IMR-90 (cell line): ENCODE measurements at regions not wholly inside any gene's neighbourhood (a gene's known extent, or its start where the extent isn't known, plus 50 kb on each side); places are given as distances from the start of the nearest gene placed in this dataset.

Experiments
- ATAC-seq: fragments of 200-7000 bp; cut with Tn5 transposase; 2 replicates; pipeline ENCODE4 v1.9.1; 2020; ENCODE audit warnings: low read depth, mild to moderate bottlenecking, moderate library complexity
- BruUV-seq: library from RNA; stranded (reverse); fragments of 400-500 nt; replicated peaks from 2 replicates; lab custom pipeline; 2021; lab: Mats Ljungman, UMichigan
- CTCF ChIA-PET: fragments of 300-600 bp; formaldehyde crosslinking; extraction: SDS; loops from one replicate; lab custom pipeline; 2021; ENCODE audit warnings: antibody characterized with exemption; lab: Yijun Ruan, JAX
- POLR2A ChIA-PET: fragments of 300-600 bp; sonication (Branson Sonifier 250); formaldehyde crosslinking; loops from one replicate; lab custom pipeline; 2022; ENCODE audit warnings: antibody characterized with exemption; ENCODE audit not compliant: unreplicated experiment; lab: Charles Lee
- DNase-seq: peaks from one replicate; pipeline ENCODE4 v3.0.0; 2013
- H2AFZ ChIP-seq: replicated peaks from 2 replicates; pipeline ENCODE3; 2013; ENCODE audit warnings: low read length, mild to moderate bottlenecking; ENCODE audit not compliant: poor library complexity
- H2AK5ac ChIP-seq: 2 replicates; pipeline ENCODE4 v1.6.1; 2013; ENCODE audit warnings: low read depth, low read length, inconsistent platforms
- H2AK9ac ChIP-seq: replicated peaks from 2 replicates; pipeline ENCODE3; 2013; ENCODE audit warnings: mild to moderate bottlenecking, low read depth, low read length, moderate library complexity; ENCODE audit not compliant: poor library complexity
- H2BK120ac ChIP-seq: 2 replicates; pipeline ENCODE4 v1.6.1; 2013; ENCODE audit warnings: low read depth, low read length, inconsistent platforms
- H2BK15ac ChIP-seq: 3 replicates; pipeline ENCODE4 v1.6.1; 2013; ENCODE audit warnings: low read depth, low read length, inconsistent platforms
- H2BK20ac ChIP-seq: 2 replicates; pipeline ENCODE4 v1.6.1; 2013; ENCODE audit warnings: low read depth, mild to moderate bottlenecking, inconsistent platforms, low read length, moderate library complexity
- H2BK5ac ChIP-seq: 2 replicates; pipeline ENCODE4 v1.6.1; 2013; ENCODE audit warnings: mild to moderate bottlenecking, low read depth, low read length, inconsistent platforms; ENCODE audit not compliant: poor library complexity, severe bottlenecking
- H3K14ac ChIP-seq: replicated peaks from 2 replicates; pipeline ENCODE4 v1.6.1; 2013; ENCODE audit warnings: low read depth, low read length, inconsistent platforms
- H3K18ac ChIP-seq: 2 replicates; pipeline ENCODE4 v1.6.1; 2013; ENCODE audit warnings: low read depth, low read length, control low read depth
- H3K23ac ChIP-seq: 2 replicates; pipeline ENCODE4 v1.6.1; 2013; ENCODE audit warnings: low read depth, low read length, inconsistent platforms
- H3K27ac ChIP-seq: 2 replicates; pipeline ENCODE4 v1.5.1; 2013; ENCODE audit warnings: mild to moderate bottlenecking, control low read depth, low read length; ENCODE audit not compliant: insufficient read depth
- H3K27me3 ChIP-seq: 2 replicates; pipeline ENCODE4 v1.6.1; 2013; ENCODE audit warnings: low read length; ENCODE audit not compliant: control insufficient read depth, insufficient read depth
- H3K36me3 ChIP-seq: 2 replicates; pipeline ENCODE4 v1.6.1; 2013; ENCODE audit warnings: low read length, mixed read lengths; ENCODE audit not compliant: control insufficient read depth, insufficient read depth
- H3K4ac ChIP-seq: 2 replicates; pipeline ENCODE4 v1.6.1; 2013; ENCODE audit warnings: low read depth, low read length, inconsistent platforms
- H3K4me1 ChIP-seq: 2 replicates; pipeline ENCODE4 v1.6.1; 2013; ENCODE audit warnings: low read length, mixed read lengths; ENCODE audit not compliant: control insufficient read depth, insufficient read depth
- H3K4me2 ChIP-seq: 2 replicates; pipeline ENCODE4 v1.6.1; 2013; ENCODE audit warnings: low read depth, mild to moderate bottlenecking, control low read depth, low read length, moderate library complexity
- H3K4me3 ChIP-seq: 2 replicates; pipeline ENCODE4 v1.5.1; 2013; ENCODE audit warnings: low read depth, mild to moderate bottlenecking, control low read depth, low read length, moderate library complexity; ENCODE audit not compliant: insufficient read depth
- H3K56ac ChIP-seq: 2 replicates; pipeline ENCODE4 v1.6.1; 2013; ENCODE audit warnings: low read length, inconsistent platforms; ENCODE audit not compliant: insufficient read depth; ENCODE audit errors: extremely low read depth
- H3K79me1 ChIP-seq, 2 experiments: 2 replicates each; pipeline ENCODE4 v1.6.1; 2013; ENCODE audit warnings: low read length in 2 of 2, inconsistent platforms in 1 of 2, low read depth in 1 of 2
- H3K9ac ChIP-seq: 2 replicates; pipeline ENCODE4 v1.6.1; 2013; ENCODE audit warnings: low read depth, low read length, control low read depth
- H3K9me1 ChIP-seq: 2 replicates; pipeline ENCODE4 v1.6.1; 2013; ENCODE audit warnings: low read length, inconsistent platforms; ENCODE audit not compliant: insufficient read depth
- H3K9me3 ChIP-seq: 2 replicates; pipeline ENCODE4 v1.6.1; 2013; ENCODE audit warnings: low read length; ENCODE audit not compliant: control insufficient read depth, insufficient read depth
- H4K20me1 ChIP-seq: 2 replicates; pipeline ENCODE4 v1.6.1; 2013; ENCODE audit warnings: low read length, inconsistent platforms; ENCODE audit not compliant: insufficient read depth
- H4K5ac ChIP-seq: 2 replicates; pipeline ENCODE4 v1.6.1; 2013; ENCODE audit warnings: mild to moderate bottlenecking, low read depth, low read length, control low read depth
- H4K8ac ChIP-seq, 2 experiments: 2 replicates each; pipeline ENCODE4 v1.6.1; 2013; ENCODE audit warnings: low read depth in 2 of 2, low read length in 2 of 2, control low read depth in 1 of 2, inconsistent platforms in 1 of 2
- H4K91ac ChIP-seq: 2 replicates; pipeline ENCODE4 v1.6.1; 2013; ENCODE audit warnings: low read depth, low read length, inconsistent platforms; ENCODE audit not compliant: insufficient read depth
- BHLHE40 ChIP-seq: fragments of 150-350 bp; IDR thresholded peaks from 2 replicates; pipeline ENCODE4 v1.6.1; 2016; ENCODE audit warnings: mild to moderate bottlenecking, low read depth, low read length
- CEBPB ChIP-seq: IDR thresholded peaks from 2 replicates; pipeline ENCODE4 v1.6.1; 2012; ENCODE audit warnings: low read depth, low read length, improper control_type of control experiment
- CHD1 ChIP-seq: IDR thresholded peaks from 2 replicates; pipeline ENCODE4 v1.6.1; 2012; ENCODE audit warnings: low read depth, low read length, improper control_type of control experiment
- CTCF ChIP-seq: conservative IDR thresholded peaks from 2 replicates; pipeline ENCODE4 v1.5.1; 2012; ENCODE audit warnings: mild to moderate bottlenecking, low read depth, low read length, improper control_type of control experiment
- ELK1 ChIP-seq: fragments of 150-350 bp; IDR thresholded peaks from 2 replicates; pipeline ENCODE4 v1.6.1; 2016; ENCODE audit warnings: low read depth, mild to moderate bottlenecking, low read length, moderate library complexity, borderline replicate concordance
- FOS ChIP-seq: fragments of 150-350 bp; IDR thresholded peaks from 2 replicates; pipeline ENCODE4 v1.6.1; 2016; ENCODE audit warnings: low read depth, low read length
- MAFK ChIP-seq: IDR thresholded peaks from 2 replicates; pipeline ENCODE4 v1.6.1; 2012; ENCODE audit warnings: low read depth, low read length, improper control_type of control experiment
- MAZ ChIP-seq: IDR thresholded peaks from 2 replicates; pipeline ENCODE4 v1.6.1; 2012; ENCODE audit warnings: low read depth, mild to moderate bottlenecking, low read length, improper control_type of control experiment, moderate library complexity, borderline replicate concordance
- MXI1 ChIP-seq: IDR thresholded peaks from 2 replicates; pipeline ENCODE4 v1.6.1; 2012; ENCODE audit warnings: low read depth, mild to moderate bottlenecking, low read length, moderate library complexity, borderline replicate concordance
- NFE2L2 ChIP-seq: fragments of 150-350 bp; IDR thresholded peaks from 2 replicates; pipeline ENCODE4 v1.6.1; 2016; ENCODE audit warnings: low read depth, mild to moderate bottlenecking, low read length
- POLR2A ChIP-seq: IDR thresholded peaks from 2 replicates; pipeline ENCODE4 v1.6.1; 2012; ENCODE audit warnings: mild to moderate bottlenecking, low read depth, low read length
- RAD21 ChIP-seq: IDR thresholded peaks from 2 replicates; pipeline ENCODE4 v1.6.1; 2012; ENCODE audit warnings: low read length, improper control_type of control experiment
- RCOR1 ChIP-seq: IDR thresholded peaks from 2 replicates; pipeline ENCODE4 v1.6.1; 2012; ENCODE audit warnings: mild to moderate bottlenecking, low read length, improper control_type of control experiment; ENCODE audit not compliant: insufficient replicate concordance
- RFX5 ChIP-seq: IDR thresholded peaks from 2 replicates; pipeline ENCODE4 v1.8.0; 2012; ENCODE audit warnings: low read depth, mild to moderate bottlenecking, low read length, moderate library complexity
- SMC3 ChIP-seq: fragments of 150-350 bp; IDR thresholded peaks from 2 replicates; pipeline ENCODE4 v1.6.1; 2016; ENCODE audit warnings: low read depth, mild to moderate bottlenecking, antibody characterized with exemption, low read length, moderate library complexity
- WGBS, 2 experiments: methylation state at CpG; one replicate each; pipeline versions ENCODE4 v1.1.5 to v1.1.7; 2013; ENCODE audit warnings: missing lambda C conversion rate in 2 of 2; ENCODE audit not compliant: insufficient read length in 1 of 2; ENCODE audit errors: extremely low coverage in 2 of 2; 5-methylcytosine and 5-hydroxymethylcytosine counted together
- dilution Hi-C: fragments of 300-500 bp; cut with HindIII; formaldehyde crosslinking; loops from one replicate; pipeline ENCODE4 v1.14.3; 2018; ENCODE audit warnings: low sequenced_read_pairs; ENCODE audit not compliant: unreplicated experiment
- in situ Hi-C: fragments of 300-500 bp; cut with MboI; formaldehyde crosslinking; loops from 3 replicates; pipeline ENCODE4 v1.14.3; 2019; ENCODE audit warnings: low sequenced_read_pairs, inconsistent platforms, mixed read lengths
- intact Hi-C: fragments of 100-400 bp; cut with micrococcal nuclease; formaldehyde crosslinking; loops from 2 replicates; pipeline ENCODE4 v1.10.0; 2022
- TF ChIP-seq, protein P1 (sequence below): fragments of 150-350 bp; IDR thresholded peaks from 2 replicates; pipeline ENCODE4 v1.6.1; 2017; ENCODE audit warnings: mild to moderate bottlenecking, antibody characterized with exemption, low read length, low read depth

DNA sequence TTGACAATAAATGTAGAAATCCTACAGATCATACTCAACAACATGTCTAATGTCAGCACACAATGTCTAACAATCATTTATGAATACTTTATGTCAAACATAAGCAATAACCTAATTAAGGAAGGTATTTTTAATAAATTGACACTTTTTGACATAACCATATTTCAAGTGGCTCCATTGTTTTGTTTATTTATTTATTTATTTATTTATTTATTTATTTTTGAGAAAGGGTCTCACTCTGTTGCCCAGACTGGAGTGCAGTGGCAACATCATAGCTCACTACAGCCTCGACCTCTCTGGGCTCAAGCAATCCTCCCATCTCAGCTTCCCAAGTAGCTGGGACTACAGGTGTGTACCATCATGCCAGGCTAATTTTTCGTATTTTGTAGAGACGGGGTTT lies 267.6 kb upstream of the BTG1 start:
- Histone ChIP-seq H3K27me3 (no peaks in the 10 kb centered on the region), H3K9ac (no peak overlapping the region), H3K14ac (no peak overlapping the region), H2BK20ac (no peak overlapping the region), H3K4me3 (no peak overlapping the region), H4K8ac (no peak overlapping the region), H4K5ac (no peak overlapping the region), H3K4me1 (no peaks in the 10 kb centered on the region), H4K91ac (no peak overlapping the region), H3K27ac (no peak overlapping the region), H2AK9ac (no peak overlapping the region), H3K4ac (no peak overlapping the region), H3K9me3 (no peaks in the 10 kb centered on the region), H2BK5ac (no peak overlapping the region), H3K56ac (no peak overlapping the region), H3K36me3 (no peaks in the 10 kb centered on the region), H3K4me2 (no peak overlapping the region), H2AK5ac (no peak overlapping the region), H3K9me1 (no peaks in the 10 kb centered on the region), H2BK15ac (no peak overlapping the region), H3K79me1 (no peaks in the 10 kb centered on the region), H2AFZ (no peak overlapping the region), H3K18ac (no peak overlapping the region), H4K20me1 (no peaks in the 10 kb centered on the region), H2BK120ac (no peak overlapping the region), H3K23ac (no peak overlapping the region)
- TF ChIP-seq CTCF: no peak
- no peak for TF ChIP-seq MAFK
- TF ChIP-seq POLR2A: no peak
- TF ChIP-seq MAZ: no peak
- no peak for TF ChIP-seq ELK1
- no peak for TF ChIP-seq MXI1
- no peak for TF ChIP-seq BHLHE40
- TF ChIP-seq RFX5: no peak
- TF ChIP-seq, protein P1, sequence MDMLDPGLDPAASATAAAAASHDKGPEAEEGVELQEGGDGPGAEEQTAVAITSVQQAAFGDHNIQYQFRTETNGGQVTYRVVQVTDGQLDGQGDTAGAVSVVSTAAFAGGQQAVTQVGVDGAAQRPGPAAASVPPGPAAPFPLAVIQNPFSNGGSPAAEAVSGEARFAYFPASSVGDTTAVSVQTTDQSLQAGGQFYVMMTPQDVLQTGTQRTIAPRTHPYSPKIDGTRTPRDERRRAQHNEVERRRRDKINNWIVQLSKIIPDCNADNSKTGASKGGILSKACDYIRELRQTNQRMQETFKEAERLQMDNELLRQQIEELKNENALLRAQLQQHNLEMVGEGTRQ: no peak
- no peak for TF ChIP-seq SMC3
- TF ChIP-seq CHD1: no peak
- no peak for TF ChIP-seq RCOR1
- no peak for TF ChIP-seq CEBPB
- TF ChIP-seq NFE2L2: no peak
- TF ChIP-seq RAD21: no peak
- no peak for TF ChIP-seq FOS
- ChIA-PET CTCF (no interaction called here), POLR2A (no interaction called here)
- ATAC-seq: no peak
- no CpG with 5 or more reads among the region's 3 CpGs for WGBS, 2 experiments
- BruUV-seq: no TSS peak
- dilution Hi-C loops: no loop called here
- intact Hi-C loops: no loop called here
- DNase-seq: no peak
- in situ Hi-C loops: no loop called here
